ENCODE measurements at regions not wholly inside any gene's neighbourhood (a gene's known extent, or its start where the extent isn't known, plus 50 kb on each side); places are given as distances from the start of the nearest gene placed in this dataset.
"Not testable (repeated sequence)": the region's sequence is repeated elsewhere in the genome, so short reads cannot be mapped to it uniquely, and the experiment has no call there.

DNA sequence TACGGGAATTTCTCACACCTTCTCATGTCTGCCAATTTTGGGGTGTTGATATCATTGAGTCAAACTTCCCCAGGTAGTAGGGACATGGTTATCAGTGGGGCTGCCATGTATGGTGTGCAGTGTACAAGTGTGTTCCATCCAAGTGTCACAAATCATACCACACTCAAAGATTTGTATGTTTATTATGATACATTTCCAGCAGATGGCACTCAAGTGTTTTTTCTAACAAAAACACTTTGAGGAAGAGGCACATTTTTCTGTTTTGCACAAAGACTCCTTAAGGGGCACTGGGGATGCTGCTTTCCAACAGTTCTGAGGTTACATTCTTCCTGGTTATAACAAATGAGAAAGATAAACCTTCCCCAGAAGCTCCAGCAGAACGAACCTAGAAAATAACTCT is 414.5 kb downstream of the REEP3 start:
- Mint-ChIP-seq H3K27me3 (no peaks in the 10 kb centered on the region), H3K36me3 (no peaks in the 10 kb centered on the region), H3K27ac (no peak overlapping the region), H3K4me3 (no peak overlapping the region), H3K9me3 (no peaks in the 10 kb centered on the region), H3K4me1 (no peaks in the 10 kb centered on the region)
- CTCF ChIA-PET: interaction anchor here (2.5 kb wide), 1 partner anchor 42 kb away, joined by 5 read pairs; no protein-coding TSS in a partner anchor
- DNase-seq: no peak

DNA sequence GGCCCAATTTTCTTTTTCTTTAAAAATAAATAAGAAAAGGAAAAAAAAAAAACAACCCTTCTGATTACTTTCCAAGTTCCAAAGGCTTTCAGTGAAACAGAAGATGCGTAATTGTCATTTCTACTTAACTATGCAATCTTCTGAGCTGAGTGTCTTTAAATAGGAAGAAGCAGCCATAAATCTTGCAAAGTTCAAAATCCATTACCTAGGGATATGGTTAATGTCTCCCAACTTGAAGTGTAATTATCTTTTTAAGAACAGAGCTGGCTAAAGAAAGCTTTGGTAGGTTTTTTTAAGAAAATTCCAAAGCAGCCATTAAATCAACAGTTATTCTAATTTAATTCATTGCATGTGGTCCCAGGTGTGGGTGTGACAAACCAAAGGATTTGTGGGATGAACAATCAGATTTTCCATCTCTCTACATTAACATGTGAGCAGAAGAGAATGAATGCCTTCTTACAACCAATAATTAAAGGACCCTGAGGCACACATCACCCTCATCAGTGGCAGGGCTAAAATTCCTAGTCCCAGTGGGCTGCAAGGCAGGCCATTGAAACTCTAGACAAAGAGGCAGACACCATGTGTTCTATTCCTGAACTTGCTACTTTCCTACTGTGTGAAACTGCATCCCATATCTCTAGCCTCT is 419.2 kb downstream of the REEP3 start:
- CTCF ChIA-PET: interaction anchor here (1.4 kb wide), 1 partner anchor 74 kb away, joined by 3 read pairs; no protein-coding TSS in a partner anchor

DNA sequence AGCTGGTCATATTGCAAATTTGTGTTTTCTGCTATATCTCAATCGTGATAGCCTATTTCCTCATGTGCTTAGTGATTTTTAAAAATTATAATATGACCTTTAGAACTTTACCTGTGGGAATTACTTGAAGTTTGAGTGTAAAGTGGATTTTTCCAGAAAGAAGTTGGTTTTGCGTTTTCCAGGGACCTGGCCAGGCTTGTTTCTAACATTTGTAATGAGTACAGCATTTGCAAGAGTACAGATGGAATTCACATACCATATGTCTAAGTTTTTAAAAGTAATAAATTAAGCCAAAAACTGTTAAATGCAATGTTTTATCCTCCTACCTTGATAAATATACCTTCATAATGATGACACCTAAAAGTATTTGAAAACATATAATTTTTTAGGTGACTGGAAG is 443.2 kb downstream of the REEP3 start:
- no peaks in the 10 kb centered on the region for H3K27me3 Mint-ChIP-seq
- CTCF ChIA-PET: no interaction called here
- H3K4me3 Mint-ChIP-seq: no peak overlapping the region
- no peak overlapping the region for H3K27ac Mint-ChIP-seq
- H3K4me1 Mint-ChIP-seq: no peaks in the 10 kb centered on the region
- H3K36me3 Mint-ChIP-seq: no peaks in the 10 kb centered on the region
- no peaks in the 10 kb centered on the region for H3K9me3 Mint-ChIP-seq
- no peak for DNase-seq

More for the DNA sequence above, 419.2 kb downstream of the REEP3 start:
- no peaks in the 10 kb centered on the region for H3K27me3 Mint-ChIP-seq
- no peak for DNase-seq
- H3K4me1 Mint-ChIP-seq: no peaks in the 10 kb centered on the region
- H3K9me3 Mint-ChIP-seq: no peaks in the 10 kb centered on the region
- H3K36me3 Mint-ChIP-seq: no peaks in the 10 kb centered on the region
- H3K4me3 Mint-ChIP-seq: no peak overlapping the region
- H3K27ac Mint-ChIP-seq: no peak overlapping the region

DNA sequence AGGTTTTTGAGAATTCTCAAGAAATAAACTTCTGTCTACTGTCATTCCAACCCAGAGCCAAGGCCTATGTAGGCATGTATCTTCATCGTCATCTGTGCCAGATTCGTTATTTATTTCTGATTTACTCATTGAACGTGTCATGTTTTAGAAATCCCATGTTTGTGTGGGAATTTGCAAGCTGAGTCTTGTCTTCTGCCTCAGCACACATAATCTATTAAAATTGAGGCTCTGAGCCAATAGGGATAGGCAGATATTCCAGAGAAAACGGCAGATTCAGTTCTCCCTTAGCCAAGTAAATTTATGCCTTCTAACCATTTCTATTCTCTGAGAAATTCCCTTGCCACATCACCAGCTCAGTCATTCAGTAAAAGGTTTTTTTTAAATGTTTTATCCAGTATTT is 444.6 kb downstream of the REEP3 start:
- no peak overlapping the region for H3K27ac Mint-ChIP-seq
- no peaks in the 10 kb centered on the region for H3K4me1 Mint-ChIP-seq
- CTCF ChIA-PET: interaction anchor here (2.3 kb wide), 1 partner anchor 12 kb away, joined by 7 read pairs; no protein-coding TSS in a partner anchor
- no peak for DNase-seq
- no peaks in the 10 kb centered on the region for H3K27me3 Mint-ChIP-seq
- no peak overlapping the region for H3K4me3 Mint-ChIP-seq
- H3K36me3 Mint-ChIP-seq: no peaks in the 10 kb centered on the region
- H3K9me3 Mint-ChIP-seq: no peaks in the 10 kb centered on the region

DNA sequence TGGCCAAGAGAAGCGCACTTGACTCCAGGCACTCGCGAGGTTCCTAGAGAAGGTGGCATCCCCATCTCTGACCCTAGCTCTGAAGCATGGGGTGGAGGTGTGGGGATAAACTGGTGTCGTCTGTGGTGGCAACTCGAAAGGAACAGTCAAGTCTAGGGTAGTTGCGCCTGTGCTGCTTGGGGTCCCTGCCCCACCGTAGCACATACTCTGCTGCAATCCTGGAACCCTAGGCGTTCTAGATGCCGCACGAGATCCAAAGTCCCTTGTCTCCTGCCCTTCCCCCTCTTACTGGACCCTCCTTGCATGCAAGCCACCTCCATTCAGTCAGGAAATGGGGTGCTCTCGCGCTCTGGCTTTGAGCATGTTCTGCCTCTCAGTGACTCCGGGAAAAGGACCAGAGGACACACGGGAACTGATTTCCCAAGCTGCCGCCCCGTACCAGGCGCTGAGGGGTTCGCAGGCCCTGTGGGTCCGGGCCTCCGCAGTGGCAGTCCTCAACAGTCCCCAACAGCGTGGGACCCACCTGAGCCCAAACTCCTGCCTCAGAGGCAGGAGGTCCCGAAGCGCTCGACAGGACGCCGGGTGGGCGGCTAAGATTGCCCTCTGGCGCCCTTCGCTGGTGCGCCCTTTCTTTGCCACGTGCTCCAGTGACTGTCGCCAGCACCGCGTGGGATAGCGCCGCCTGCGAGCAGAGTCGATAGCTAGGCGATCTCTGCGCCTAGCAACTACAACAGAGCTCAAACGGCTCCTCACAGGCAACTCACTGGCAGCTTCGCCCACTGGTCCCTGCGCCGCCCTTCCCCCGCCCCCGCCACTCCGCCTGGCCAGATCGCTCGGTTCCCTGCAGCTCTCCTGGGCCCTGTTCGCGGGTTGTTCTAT is 452.0 kb downstream of the REEP3 start:
- H3K27ac Mint-ChIP-seq: no peak overlapping the region
- H3K27me3 Mint-ChIP-seq: no peaks in the 10 kb centered on the region
- no peak overlapping the region for H3K4me3 Mint-ChIP-seq
- CTCF ChIA-PET: interaction anchor here (2.5 kb wide), 1 partner anchor 106 kb away, joined by 14 read pairs; no protein-coding TSS in a partner anchor
- no peaks in the 10 kb centered on the region for H3K4me1 Mint-ChIP-seq
- DNase-seq: no peak
- H3K36me3 Mint-ChIP-seq: no peaks in the 10 kb centered on the region
- no peaks in the 10 kb centered on the region for H3K9me3 Mint-ChIP-seq

DNA sequence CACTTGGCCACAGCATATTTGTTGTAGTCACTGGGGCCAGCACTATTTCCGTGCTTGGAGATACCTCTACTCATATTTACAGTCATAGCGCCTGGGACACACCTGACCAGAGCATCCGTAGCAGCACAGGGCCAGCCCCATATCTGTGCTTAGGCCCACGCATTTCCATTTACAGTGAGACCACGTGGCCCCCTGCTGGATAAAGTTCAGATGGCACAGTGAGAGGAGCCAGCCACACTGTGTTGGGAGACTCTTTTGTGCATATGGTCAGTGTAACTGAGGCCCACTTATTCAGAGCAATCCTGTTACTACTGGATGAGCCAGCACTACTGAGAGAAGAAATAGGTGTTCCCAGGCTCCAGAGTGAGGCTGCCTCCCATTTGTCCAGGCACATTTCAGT is 455.3 kb downstream of the REEP3 start:
- CTCF ChIA-PET: interaction anchor here (0.9 to 1.6 kb wide), 9 partner anchors 8 to 112 kb away, joined by 3 to 19 read pairs (median 4); no protein-coding TSS in a partner anchor

DNA sequence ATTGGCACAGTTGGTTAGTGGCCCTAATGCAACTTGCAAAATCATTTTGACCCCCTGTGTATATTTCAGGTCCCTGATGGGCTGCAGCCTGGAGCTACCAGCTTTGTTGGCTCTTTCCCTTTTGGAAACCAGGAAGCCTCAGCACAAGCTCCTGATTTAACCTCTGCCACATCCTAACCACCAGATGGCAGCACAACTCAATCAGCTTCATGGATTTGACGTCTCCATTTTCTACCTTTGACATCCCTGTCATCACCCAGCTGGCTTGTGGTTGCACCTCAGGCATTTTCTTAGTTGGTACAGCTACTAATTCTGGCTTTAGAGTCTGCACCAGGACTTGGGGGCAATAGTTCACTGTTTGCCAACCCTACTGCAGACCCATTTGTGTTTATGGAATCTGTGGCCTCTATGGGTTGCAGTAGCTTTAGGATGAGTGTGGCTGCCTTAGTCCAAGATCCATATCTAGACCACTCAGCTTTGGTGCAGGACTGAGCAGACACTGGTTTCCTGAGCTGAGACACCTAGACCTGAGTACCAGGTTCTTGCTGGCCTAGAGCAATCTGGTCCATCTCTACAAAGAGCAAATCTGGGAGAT is 456.2 kb downstream of the REEP3 start:
- Mint-ChIP-seq H3K4me1 (no peaks in the 10 kb centered on the region), H3K9me3 (no peaks in the 10 kb centered on the region), H3K4me3 (no peak overlapping the region), H3K27me3 (peaks cover 3% of the 10 kb centered on the region), H3K36me3 (no peaks in the 10 kb centered on the region), H3K27ac (no peak overlapping the region)
- DNase-seq: peak; percentile 42
- CTCF ChIA-PET: interaction anchor here (0.7 to 2.1 kb wide), 21 partner anchors 9 to 886 kb away, joined by 3 to 19 read pairs (median 4); no protein-coding TSS in a partner anchor

More for the DNA sequence above, 455.3 kb downstream of the REEP3 start:
- H3K27ac Mint-ChIP-seq: no peak overlapping the region
- no peaks in the 10 kb centered on the region for H3K4me1 Mint-ChIP-seq
- no peaks in the 10 kb centered on the region for H3K9me3 Mint-ChIP-seq
- H3K4me3 Mint-ChIP-seq: no peak overlapping the region
- H3K36me3 Mint-ChIP-seq: no peaks in the 10 kb centered on the region
- peak; percentile 54 for DNase-seq
- peaks cover 3% of the 10 kb centered on the region for H3K27me3 Mint-ChIP-seq

DNA sequence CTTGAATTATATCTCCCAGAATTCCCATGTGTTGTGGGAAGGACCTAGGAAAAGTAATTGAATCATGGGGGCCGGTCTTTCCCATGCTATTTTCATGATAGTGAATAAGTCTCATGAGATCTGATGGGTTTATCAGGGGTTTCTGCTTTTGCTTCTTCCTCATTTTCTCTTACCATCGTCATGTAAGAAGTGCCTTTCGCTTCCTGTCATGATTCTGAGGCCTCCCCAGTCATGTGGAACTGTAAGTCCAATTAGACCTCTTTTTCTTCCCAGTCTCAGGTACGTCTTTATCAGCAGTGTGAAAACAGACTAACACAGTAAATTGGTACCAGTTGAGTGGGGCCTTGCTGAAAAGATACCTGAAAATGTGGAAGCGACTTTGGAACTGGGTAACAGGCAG is 459.7 kb downstream of the REEP3 start:
- DNase-seq, H3K27ac Mint-ChIP-seq: not testable (repeated sequence)
- CTCF ChIA-PET: interaction anchor here (1.0 kb wide), 1 partner anchor 114 kb away, joined by 3 read pairs; no protein-coding TSS in a partner anchor

DNA sequence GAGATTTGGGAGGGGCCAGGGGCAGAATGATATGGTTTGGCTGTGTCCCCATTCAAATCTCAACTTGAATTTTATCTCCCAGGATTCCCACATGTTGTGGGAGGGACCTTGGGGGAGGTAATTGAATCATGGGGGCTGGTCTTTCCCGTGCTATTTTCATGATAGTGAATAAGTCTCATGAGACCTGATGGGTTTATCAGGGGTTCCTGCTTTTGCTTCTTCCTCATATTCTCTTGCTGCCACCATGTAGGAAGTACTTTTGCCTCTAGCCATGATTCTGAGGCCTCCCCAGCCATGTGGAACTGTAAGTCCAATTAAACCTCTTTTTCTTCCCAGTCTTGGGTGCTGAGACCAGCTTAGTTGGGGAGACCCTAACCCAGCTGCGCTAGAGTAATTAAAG is 462.9 kb downstream of the REEP3 start:
- not testable (repeated sequence) for H3K4me1 Mint-ChIP-seq, H3K9me3 Mint-ChIP-seq, H3K27ac Mint-ChIP-seq, H3K27me3 Mint-ChIP-seq, DNase-seq, H3K4me3 Mint-ChIP-seq, H3K36me3 Mint-ChIP-seq
- CTCF ChIA-PET: interaction anchor here (0.9 kb wide), 1 partner anchor 117 kb away, joined by 3 read pairs; no protein-coding TSS in a partner anchor

More for the DNA sequence above, 459.7 kb downstream of the REEP3 start:
- not testable (repeated sequence) for H3K27me3 Mint-ChIP-seq, H3K4me1 Mint-ChIP-seq, H3K36me3 Mint-ChIP-seq, H3K4me3 Mint-ChIP-seq, H3K9me3 Mint-ChIP-seq

DNA sequence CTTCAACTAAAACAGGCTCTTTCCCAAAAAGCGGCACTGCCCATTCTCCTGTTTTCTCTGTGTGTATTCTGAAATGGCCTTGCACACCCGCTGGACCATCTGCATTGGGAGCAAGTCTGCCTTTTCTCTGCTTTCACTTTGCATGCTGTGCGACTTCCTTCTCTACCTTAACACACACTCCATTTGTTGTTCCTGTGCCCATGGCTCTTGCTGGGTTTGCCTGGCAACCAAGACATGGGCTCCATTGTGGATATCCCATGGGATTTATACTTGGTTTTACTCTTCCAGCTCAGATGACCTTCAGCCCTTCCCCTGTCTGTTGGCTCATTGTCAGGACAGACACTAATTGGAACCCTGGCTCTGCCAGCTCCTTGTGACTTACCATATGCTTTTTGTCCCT is 465.3 kb downstream of the REEP3 start:
- no peaks in the 10 kb centered on the region for H3K36me3 Mint-ChIP-seq
- DNase-seq: no peak
- H3K9me3 Mint-ChIP-seq: peaks cover 7% of the 10 kb centered on the region
- no peak overlapping the region for H3K4me3 Mint-ChIP-seq
- CTCF ChIA-PET: interaction anchor here (1.0 to 1.6 kb wide), 2 partner anchors 9 to 55 kb away, joined by 3 to 5 read pairs; no protein-coding TSS in a partner anchor
- H3K27me3 Mint-ChIP-seq: no peaks in the 10 kb centered on the region
- H3K4me1 Mint-ChIP-seq: no peaks in the 10 kb centered on the region
- no peak overlapping the region for H3K27ac Mint-ChIP-seq

DNA sequence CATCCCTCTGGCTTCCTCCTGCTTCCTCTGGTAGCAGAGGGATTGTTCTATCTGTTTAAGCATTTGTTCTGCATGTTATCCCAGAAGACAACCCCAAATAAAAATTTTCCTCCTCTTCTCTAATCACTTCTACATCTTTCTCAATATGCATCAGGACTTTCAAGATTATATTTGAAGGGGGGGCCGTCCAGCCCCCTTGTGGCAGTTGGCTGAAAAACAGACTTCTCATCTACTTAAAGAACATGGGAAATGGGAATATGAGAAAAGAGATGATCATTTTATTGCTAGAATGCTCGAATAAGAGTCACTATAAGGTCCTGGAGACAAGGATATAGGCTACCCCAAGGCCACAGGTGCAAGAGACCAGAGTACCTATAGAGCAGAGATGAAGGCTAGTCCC is 466.0 kb downstream of the REEP3 start:
- Mint-ChIP-seq H3K4me3 (no peak overlapping the region), H3K27me3 (no peaks in the 10 kb centered on the region), H3K4me1 (no peaks in the 10 kb centered on the region), H3K9me3 (peaks cover 7% of the 10 kb centered on the region), H3K36me3 (no peaks in the 10 kb centered on the region), H3K27ac (no peak overlapping the region)
- CTCF ChIA-PET: interaction anchor here (1.0 to 1.6 kb wide), 2 partner anchors 10 to 54 kb away, joined by 3 to 5 read pairs; no protein-coding TSS in a partner anchor
- no peak for DNase-seq

DNA sequence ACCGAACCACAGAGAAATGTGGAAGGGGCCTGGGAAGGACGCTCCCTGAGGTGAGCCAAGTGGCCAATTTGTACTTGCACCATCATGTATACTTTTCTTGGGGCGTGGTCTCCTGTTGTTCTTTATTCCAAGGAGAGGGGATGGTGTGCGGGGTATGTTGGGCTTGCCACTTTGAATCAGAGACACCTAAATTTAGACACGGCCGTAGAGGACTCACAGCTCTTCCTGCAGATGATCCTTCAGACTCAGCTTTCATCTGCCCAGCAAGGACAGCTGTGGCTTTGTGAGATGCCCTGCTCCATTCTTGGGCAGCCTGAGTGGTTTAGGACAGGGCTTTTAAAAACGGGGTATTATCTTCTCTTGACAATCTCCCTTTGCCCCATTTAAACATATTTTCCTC is 473.2 kb downstream of the REEP3 start:
- no peaks in the 10 kb centered on the region for H3K9me3 Mint-ChIP-seq
- H3K4me1 Mint-ChIP-seq: no peaks in the 10 kb centered on the region
- no peak for DNase-seq
- no peaks in the 10 kb centered on the region for H3K27me3 Mint-ChIP-seq
- CTCF ChIA-PET: no interaction called here
- no peak overlapping the region for H3K4me3 Mint-ChIP-seq
- H3K27ac Mint-ChIP-seq: no peak overlapping the region
- no peaks in the 10 kb centered on the region for H3K36me3 Mint-ChIP-seq

DNA sequence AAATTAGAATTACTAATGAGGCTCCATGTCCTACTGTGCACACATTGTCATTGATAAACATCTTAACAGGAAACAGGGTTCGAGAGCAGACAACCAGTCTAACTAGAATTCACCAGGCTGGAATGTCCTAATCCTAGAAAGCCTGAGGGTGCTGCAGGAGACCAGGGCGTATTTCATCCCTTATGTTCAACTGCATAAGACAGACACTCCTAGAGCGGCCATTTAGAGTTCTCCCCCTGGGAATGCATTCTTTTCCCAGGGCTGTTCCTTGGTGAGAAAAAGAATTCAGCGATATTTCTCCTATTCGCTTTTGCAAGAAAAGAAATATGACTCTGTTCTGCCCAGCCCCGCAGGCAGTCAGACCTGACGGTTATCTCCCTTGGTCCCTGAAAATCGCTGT is 486.0 kb downstream of the REEP3 start:
- CTCF ChIA-PET: no interaction called here
- DNase-seq: no peak
- no peaks in the 10 kb centered on the region for H3K36me3 Mint-ChIP-seq
- H3K9me3 Mint-ChIP-seq: no peaks in the 10 kb centered on the region
- H3K27me3 Mint-ChIP-seq: no peaks in the 10 kb centered on the region
- H3K4me1 Mint-ChIP-seq: no peaks in the 10 kb centered on the region
- H3K4me3 Mint-ChIP-seq: no peak overlapping the region
- no peak overlapping the region for H3K27ac Mint-ChIP-seq

DNA sequence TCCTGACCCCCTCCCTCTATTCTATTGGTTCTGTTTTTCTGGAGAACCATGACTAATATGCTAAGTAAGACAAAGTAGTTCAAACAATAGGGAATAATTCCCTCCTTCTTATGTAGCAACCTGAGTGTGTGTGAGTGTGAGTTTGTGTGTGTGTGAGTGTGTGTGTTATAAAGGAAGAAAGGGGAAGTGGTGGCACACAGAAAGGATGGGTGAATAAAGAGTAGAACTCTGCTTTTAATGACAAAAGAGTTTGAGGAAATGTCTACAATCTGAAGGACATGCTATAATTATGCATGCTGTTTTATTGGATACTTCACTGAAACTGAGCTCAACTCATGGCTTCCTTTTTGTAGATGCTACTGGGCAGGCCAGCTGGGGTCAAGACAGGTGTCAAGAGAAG is 489.5 kb downstream of the REEP3 start:
- Mint-ChIP-seq H3K9me3 (no peaks in the 10 kb centered on the region), H3K36me3 (no peaks in the 10 kb centered on the region), H3K4me1 (no peaks in the 10 kb centered on the region), H3K27me3 (no peaks in the 10 kb centered on the region), H3K27ac (no peak overlapping the region), H3K4me3 (no peak overlapping the region)
- CTCF ChIA-PET: no interaction called here
- DNase-seq: no peak

All from activated naive CD4-positive, alpha-beta T cell treated with anti-CD3 and anti-CD28 coated beads, Interleukin-2, amount 10 ng/mL, durations not matched to agents 7 days and 5 days (primary cell).